SK-N-SH treated with all-trans-retinoic acid at 6 μM for 48 hours (cell line): ENCODE measurements at regions not wholly inside any gene's neighbourhood (a gene's known extent, or its start where the extent isn't known, plus 50 kb on each side); places are given as distances from the start of the nearest gene placed in this dataset.

Experiments used
- ATAC-seq: fragments of 200-7000 bp; cut with Tn5 transposase; 3 replicates; pipeline ENCODE4 v1.9.1; 2020; ENCODE audit warnings: mild to moderate bottlenecking, moderate library complexity
- ARNTL ChIP-seq: fragments of 450-650 bp; formaldehyde crosslinking; IDR thresholded peaks from 2 replicates; pipeline ENCODE4 v1.5.0; 2020; ENCODE audit warnings: low read depth, mild to moderate bottlenecking, moderate library complexity, borderline replicate concordance
- BACH2 ChIP-seq: fragments of 250-450 bp; sonication (Bioruptor Pico); IDR thresholded peaks from 2 replicates; pipeline ENCODE4 v1.9.0; 2021; ENCODE audit warnings: mild to moderate bottlenecking, borderline replicate concordance
- CREB5 ChIP-seq: fragments of 250-450 bp; sonication (Bioruptor Pico); IDR thresholded peaks from 2 replicates; pipeline ENCODE4 v1.5.1; 2020; ENCODE audit warnings: low read depth, mild to moderate bottlenecking, moderate library complexity
- CSDC2 ChIP-seq: fragments of 250-450 bp; sonication (Bioruptor Pico); IDR thresholded peaks from 2 replicates; pipeline ENCODE4 v1.5.0; 2020; ENCODE audit warnings: mild to moderate bottlenecking, moderate library complexity
- CSRNP3 ChIP-seq: fragments of 250-450 bp; sonication (Bioruptor Pico); IDR thresholded peaks from 2 replicates; pipeline ENCODE4 v1.5.1; 2021; ENCODE audit warnings: mild to moderate bottlenecking, moderate library complexity
- ESRRG ChIP-seq: fragments of 250-450 bp; sonication (Bioruptor Pico); IDR thresholded peaks from 2 replicates; pipeline ENCODE4 v1.6.1; 2021; ENCODE audit warnings: mild to moderate bottlenecking
- GLIS3 ChIP-seq: fragments of 250-450 bp; sonication (Bioruptor Pico); IDR thresholded peaks from 2 replicates; pipeline ENCODE4 v1.5.0; 2020; ENCODE audit warnings: mild to moderate bottlenecking, moderate library complexity
- ISL1 ChIP-seq: fragments of 250-450 bp; sonication (Bioruptor Pico); IDR thresholded peaks from 2 replicates; pipeline ENCODE4 v2.1.2; 2022; ENCODE audit warnings: mild to moderate bottlenecking, moderate library complexity
- OSR1 ChIP-seq: fragments of 250-450 bp; sonication (Bioruptor Pico); IDR thresholded peaks from 2 replicates; pipeline ENCODE4 v1.8.0; 2022; ENCODE audit warnings: moderate library complexity, mild to moderate bottlenecking, inconsistent platforms
- POU6F1 ChIP-seq: fragments of 250-450 bp; sonication (Bioruptor Pico); IDR thresholded peaks from 2 replicates; pipeline ENCODE4 v1.8.0; 2021; ENCODE audit warnings: low read depth, mild to moderate bottlenecking, moderate library complexity, borderline replicate concordance
- PPARA ChIP-seq: fragments of 250-450 bp; sonication (Bioruptor Pico); IDR thresholded peaks from 2 replicates; pipeline ENCODE4 v1.5.0; 2020; ENCODE audit warnings: mild to moderate bottlenecking, borderline replicate concordance
- RARB ChIP-seq: fragments of 250-450 bp; sonication (Bioruptor Pico); IDR thresholded peaks from 2 replicates; pipeline ENCODE4 v1.8.0; 2021; ENCODE audit warnings: mild to moderate bottlenecking, moderate library complexity
- SNAI2 ChIP-seq: fragments of 250-450 bp; sonication (Bioruptor Pico); IDR thresholded peaks from 2 replicates; pipeline ENCODE4 v1.5.0; 2020; ENCODE audit warnings: mild to moderate bottlenecking, moderate library complexity
- TCF4 ChIP-seq: fragments of 250-450 bp; sonication (Bioruptor Pico); IDR thresholded peaks from 2 replicates; pipeline ENCODE4 v1.8.0; 2021; ENCODE audit warnings: mild to moderate bottlenecking, moderate library complexity, borderline replicate concordance
- TSHZ2 ChIP-seq: fragments of 250-450 bp; sonication (Bioruptor Pico); IDR thresholded peaks from 2 replicates; pipeline ENCODE4 v1.5.0; 2020; ENCODE audit warnings: mild to moderate bottlenecking, moderate library complexity
- ZC3H10 ChIP-seq: fragments of 250-450 bp; sonication (Bioruptor Pico); IDR thresholded peaks from 2 replicates; pipeline ENCODE4 v1.5.1; 2021; ENCODE audit warnings: mild to moderate bottlenecking, moderate library complexity
- ZFP30 ChIP-seq: fragments of 450-650 bp; formaldehyde crosslinking; IDR thresholded peaks from 2 replicates; pipeline ENCODE4 v1.5.0; 2022; ENCODE audit warnings: mild to moderate bottlenecking, moderate library complexity
- ZNF565 ChIP-seq: fragments of 450-650 bp; formaldehyde crosslinking; conservative IDR thresholded peaks from 2 replicates; pipeline ENCODE4 v1.5.0; 2020; ENCODE audit warnings: low read depth, mild to moderate bottlenecking, moderate library complexity
- ZNF8 ChIP-seq: fragments of 450-650 bp; formaldehyde crosslinking; IDR thresholded peaks from 2 replicates; pipeline ENCODE4 v1.5.0; 2020; ENCODE audit warnings: mild to moderate bottlenecking, moderate library complexity

- no peak for ATAC-seq
Measured at GRCh38 chr16:85306071-85306792, 194.0 kb upstream of the CIBAR2 start.

GRCh38 chr16:85306793-85307551 is 194.7 kb upstream of the CIBAR2 start:
- no peak for ATAC-seq
- TF ChIP-seq TCF4 (CRISPR knock-in tag) = no peak
- no peak for TF ChIP-seq ISL1 (CRISPR knock-in tag)
- no peak for TF ChIP-seq ESRRG (CRISPR knock-in tag)
- TF ChIP-seq, all 23 proteins: peak for 0

More at GRCh38 chr16:85306071-85306792, 194.0 kb upstream of the CIBAR2 start:
- TF ChIP-seq ISL1 (CRISPR knock-in tag) = no peak
- TF ChIP-seq ZFP30 (CRISPR knock-in tag) = no peak
- TF ChIP-seq TCF4 (CRISPR knock-in tag) = no peak
- TF ChIP-seq ZC3H10 (CRISPR knock-in tag) = no peak
- no peak for TF ChIP-seq ZNF8 (CRISPR knock-in tag)
- no peak for TF ChIP-seq RARB (CRISPR knock-in tag)
- no peak for TF ChIP-seq PPARA (CRISPR knock-in tag)

GRCh38 chr16:85307552-85308364 is 195.5 kb upstream of the CIBAR2 start:
- TF ChIP-seq CREB5 (CRISPR knock-in tag) = no peak
- TF ChIP-seq PPARA (CRISPR knock-in tag) = no peak
- no peak for ATAC-seq

- ATAC-seq = no peak
- TF ChIP-seq POU6F1 (CRISPR knock-in tag) (no peak), SNAI2 (no peak), TSHZ2 (CRISPR knock-in tag) (no peak), CSRNP3 (CRISPR knock-in tag) (no peak), PPARA (CRISPR knock-in tag) (no peak), ZFP30 (CRISPR knock-in tag) (no peak), ZNF565 (CRISPR knock-in tag) (no peak), OSR1 (CRISPR knock-in tag) (no peak), ZNF8 (CRISPR knock-in tag) (no peak), GLIS3 (CRISPR knock-in tag) (no peak), CSDC2 (CRISPR knock-in tag) (no peak), ZC3H10 (CRISPR knock-in tag) (no peak), CREB5 (CRISPR knock-in tag) (no peak), ISL1 (CRISPR knock-in tag) (no peak), ARNTL (no peak), BACH2 (no peak)
Measured at GRCh38 chr16:85308611-85309540, 196.6 kb upstream of the CIBAR2 start.
